Posterior vena cava (tissue), 2 donors: ENCODE measurements at regions not wholly inside any gene's neighbourhood (a gene's known extent, or its start where the extent isn't known, plus 50 kb on each side); places are given as distances from the start of the nearest gene placed in this dataset.
A peak's percentile ranks its signal among the peaks of the same experiment; 100 is the strongest.

Experiments
- DNase-seq: peaks from one replicate; pipeline ENCODE4 v3.0.0-alpha.2; 2020; ENCODE audit warnings: low spot score
- intact Hi-C, 2 donors: fragments of 100-400 bp; cut with DNase I; formaldehyde crosslinking; loops; one replicate each; pipeline versions ENCODE4 v1.14.1 to v1.14.2; 2022 to 2023
- donor health status: DM: yes; HTN: yes; CAD: no.
- donor health status: DM: yes; HTN: yes; CAD: no.

DNA sequence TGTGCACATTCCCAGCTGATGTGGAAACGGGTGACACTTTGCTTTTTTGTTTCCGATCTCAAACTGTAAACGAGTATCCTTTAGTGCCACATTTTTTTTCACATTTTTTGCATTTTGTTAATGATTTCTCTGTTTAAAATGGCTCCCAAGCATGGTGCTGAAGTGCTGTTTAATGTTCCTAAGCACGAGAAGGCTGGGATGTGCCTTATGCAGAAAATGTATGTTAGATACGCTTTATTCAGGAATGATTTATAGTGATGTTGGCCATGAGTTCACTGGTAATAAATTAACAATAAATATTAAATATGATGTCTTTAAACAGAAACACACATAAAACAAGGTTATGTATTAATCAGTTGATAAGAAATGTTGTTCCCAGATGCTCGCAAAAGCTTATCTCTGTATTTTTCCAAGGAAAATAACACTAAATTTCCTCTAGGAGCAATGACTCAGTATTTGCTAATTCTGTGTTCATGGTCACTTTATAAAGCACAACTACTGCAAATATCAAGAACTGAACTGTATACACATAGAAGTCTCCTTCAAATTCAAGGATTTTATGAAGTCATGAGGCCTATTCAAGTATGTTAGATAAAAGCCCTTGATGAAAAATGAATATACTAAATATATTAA is 305.9 kb upstream of the SMIM30 start:
- intact Hi-C loops: no loop called here
- DNase-seq: no peak

DNA sequence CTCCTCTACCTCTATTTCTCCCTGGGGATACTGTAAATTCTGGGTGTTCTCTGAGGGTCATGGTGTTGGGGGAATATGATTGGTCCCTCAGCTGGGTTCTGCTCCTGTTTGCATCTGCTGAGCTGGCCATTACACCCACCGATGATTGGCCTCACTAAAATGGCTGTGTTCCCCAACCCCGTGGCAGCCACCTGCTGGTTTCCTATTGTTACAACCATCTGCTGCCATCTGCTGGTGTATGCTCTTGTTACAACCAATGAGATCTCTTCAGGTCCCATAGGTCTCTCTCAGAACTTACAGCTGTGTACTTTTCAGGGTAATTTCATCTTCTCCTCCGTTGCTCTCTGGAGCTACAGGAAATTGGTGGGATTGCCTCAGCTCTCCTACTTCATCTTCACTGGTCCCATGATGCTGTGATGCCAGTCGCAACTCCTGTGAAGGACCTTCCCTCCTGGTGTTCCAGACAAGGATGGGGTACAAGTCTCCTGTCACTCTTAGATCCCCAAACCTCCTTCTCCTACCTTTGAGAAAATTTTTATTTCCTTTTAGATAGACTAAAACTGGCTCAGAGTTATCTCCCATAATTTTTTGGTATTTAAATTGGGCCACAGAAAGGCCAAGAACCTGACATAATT is 303.5 kb upstream of the SMIM30 start:
- intact Hi-C loops: no loop called here
- DNase-seq: peak; percentile 85

DNA sequence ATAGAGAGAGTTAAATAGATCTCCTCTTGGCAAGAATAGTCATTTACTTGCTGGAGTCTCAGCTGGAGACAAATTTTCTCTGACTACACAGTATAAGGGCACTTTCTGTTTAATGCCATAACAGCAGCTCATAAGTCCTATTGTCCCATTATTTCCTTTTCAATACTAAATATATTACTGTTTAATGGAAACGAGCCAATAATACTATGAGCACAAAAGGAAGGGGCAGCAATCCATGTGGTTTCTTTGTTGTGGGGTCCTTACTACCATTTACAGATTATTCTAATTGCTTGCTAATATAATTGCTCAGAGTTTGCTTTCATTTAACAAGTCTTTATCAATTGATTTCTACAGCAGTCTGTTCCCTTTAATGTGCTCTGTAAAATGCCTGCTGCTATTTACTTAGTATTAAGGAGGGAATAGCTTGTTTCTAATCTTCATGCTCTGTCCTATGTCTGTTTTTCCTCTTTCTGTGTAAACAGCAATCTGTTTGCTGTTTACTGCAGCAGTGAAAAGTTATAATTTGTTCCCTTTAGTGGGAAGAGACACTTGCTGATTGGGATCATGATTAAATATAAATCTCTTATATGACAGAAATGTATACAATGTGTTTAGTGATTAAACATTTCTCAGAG is 296.2 kb upstream of the SMIM30 start:
- DNase-seq: no peak
- intact Hi-C loops: no loop called here

DNA sequence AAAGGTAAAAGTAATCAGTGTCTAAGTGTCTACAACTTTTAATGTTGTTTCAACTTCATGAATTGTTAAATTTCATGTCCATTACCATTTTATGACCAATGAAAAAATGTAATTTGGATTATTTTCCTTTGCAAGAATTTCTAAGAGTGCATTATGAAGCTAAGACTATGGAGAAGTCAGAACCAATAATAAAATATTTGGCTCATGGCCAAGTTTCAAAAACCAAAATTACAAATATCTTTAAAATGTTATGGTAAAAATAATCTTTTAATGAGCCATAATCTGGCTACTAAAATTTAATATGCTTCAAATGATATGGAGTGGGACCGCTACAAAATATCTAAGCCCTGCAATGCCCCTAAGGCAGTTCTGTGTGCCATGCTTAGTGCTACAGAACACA is 294.1 kb upstream of the SMIM30 start:
- intact Hi-C loops: no loop called here

DNA sequence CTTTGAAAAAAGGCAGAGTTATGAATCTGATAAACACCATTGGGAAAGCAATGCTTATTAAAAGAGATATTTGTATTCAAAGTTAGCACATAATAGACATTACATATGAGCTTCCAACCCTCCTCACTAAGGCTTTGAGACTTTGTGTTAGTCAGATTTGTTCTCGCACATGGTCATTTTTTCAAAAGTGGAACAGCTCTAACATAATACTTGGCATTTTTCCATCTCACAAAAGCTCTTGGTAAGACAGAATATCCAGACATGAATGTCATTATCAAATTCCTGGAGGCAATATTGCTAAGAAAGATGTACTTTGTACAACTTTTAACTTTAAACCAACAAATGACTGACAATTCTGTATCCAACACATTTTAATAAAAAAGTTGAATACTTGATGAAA is 292.4 kb upstream of the SMIM30 start:
- DNase-seq: no peak
- intact Hi-C loops: no loop called here

More for the DNA sequence above, 294.1 kb upstream of the SMIM30 start:
- no peak for DNase-seq

DNA sequence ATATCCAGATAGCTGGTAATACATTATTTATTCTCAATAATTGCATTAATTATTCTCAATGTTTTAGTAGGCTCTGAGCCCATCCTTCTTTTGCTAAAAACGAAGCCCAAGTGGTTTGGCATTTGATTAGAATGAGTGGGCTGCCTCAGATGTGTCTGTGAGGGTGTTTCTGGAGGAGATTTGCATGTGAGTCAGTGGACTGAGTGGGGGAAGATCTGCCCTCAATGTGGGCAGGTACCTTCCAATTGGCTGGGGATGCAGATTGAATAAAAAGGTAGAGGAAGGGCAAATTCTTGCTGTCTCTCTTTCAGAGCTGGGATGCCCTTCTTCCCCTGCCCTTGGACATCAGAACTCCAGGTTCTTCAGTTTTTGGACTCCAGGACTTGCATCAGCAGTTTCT is 290.6 kb upstream of the SMIM30 start:
- DNase-seq: no peak
- intact Hi-C loops: no loop called here

DNA sequence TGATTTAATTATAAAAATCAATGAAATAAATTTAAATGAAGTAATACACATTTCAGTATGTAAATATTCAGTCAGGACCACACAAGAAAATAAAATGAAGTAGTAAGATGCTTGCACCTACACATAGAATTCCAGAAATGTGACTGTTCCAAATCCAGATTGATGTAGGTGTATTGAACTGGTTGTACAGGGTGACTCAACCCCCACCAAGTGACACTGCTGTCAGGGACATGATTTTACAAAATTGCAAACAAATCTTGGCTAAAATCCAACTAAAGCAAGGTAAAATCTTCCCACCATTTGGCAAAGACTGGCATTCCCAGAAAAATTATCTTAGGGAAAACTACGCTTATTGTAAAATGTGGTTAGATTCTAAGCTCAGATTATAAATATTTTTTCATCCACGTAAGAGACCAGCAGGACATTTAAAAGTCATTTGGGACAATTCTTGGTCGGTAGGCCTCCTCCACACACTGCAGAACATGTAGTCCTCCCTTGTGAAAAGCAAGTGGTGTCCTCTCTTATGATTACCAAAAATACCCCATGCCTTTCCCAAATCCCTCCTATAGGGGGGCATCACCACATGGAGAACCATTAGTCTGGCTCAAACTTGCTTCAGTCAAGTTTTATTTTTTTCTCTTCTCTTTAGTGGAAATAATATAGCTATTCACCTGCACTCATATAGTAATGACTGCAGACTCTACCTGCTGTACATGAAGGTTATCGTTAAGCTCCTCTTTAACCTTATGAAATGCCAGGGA is 287.1 kb upstream of the SMIM30 start:
- intact Hi-C loops: no loop called here
- DNase-seq: no peak

DNA sequence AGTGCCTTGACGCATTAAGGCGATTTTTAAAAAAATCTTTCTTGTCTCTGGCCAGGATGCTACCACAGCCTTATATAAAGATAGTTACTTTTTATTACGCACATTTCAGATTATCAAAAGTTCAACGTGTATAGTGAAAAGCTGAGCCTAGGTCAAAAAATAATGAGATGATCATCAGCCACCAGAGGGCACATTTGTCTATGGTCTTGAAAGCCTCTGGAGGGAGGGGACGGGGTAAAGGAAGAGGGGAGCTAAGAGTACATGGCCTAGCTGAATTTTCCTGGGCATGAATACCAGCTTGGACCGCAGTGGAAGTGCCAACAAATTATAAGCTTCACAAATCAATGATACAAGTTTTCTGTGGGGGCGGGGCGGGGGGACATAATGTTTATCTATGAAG is 285.9 kb upstream of the SMIM30 start:
- DNase-seq: no peak
- intact Hi-C loops: no loop called here

DNA sequence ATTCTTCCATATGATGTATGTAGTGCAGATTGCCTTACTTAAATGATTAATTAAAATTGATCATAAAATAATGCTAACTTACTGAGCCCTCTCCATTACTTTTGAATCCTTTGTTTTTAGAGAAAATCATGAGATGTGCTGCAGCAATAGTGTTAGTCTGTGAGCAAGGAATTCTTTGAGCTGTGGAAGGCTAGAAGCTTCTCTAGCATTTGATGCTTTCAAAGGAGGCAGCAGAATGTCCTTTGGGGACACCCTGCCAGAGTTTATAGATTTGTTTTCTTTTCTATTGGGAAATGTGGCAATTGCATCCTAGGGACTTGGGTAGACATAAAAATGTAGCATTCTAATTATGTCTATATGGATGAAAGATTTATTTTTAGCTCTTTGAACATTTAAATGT is 284.1 kb upstream of the SMIM30 start:
- intact Hi-C loops: no loop called here

DNA sequence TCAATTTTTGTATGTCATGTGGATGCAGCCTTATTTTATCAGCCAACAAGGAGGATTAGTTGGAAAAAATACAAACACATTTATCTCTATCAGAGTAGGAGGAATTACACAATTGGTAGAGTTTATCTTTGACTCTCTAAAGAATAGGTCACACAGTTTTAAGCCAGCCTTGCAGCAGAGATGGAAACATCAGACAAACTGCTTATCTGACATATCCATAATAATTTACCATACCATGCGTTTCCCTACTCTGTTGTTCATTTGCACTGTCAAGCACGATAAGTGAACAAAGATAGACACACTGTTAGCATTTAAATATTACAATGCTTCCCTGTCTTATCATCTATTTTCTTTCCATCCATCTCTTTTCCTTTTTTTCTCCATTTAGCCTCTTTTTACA is 283.7 kb upstream of the SMIM30 start:
- no peak for DNase-seq
- intact Hi-C loops: no loop called here

More for the DNA sequence above, 284.1 kb upstream of the SMIM30 start:
- DNase-seq: no peak

DNA sequence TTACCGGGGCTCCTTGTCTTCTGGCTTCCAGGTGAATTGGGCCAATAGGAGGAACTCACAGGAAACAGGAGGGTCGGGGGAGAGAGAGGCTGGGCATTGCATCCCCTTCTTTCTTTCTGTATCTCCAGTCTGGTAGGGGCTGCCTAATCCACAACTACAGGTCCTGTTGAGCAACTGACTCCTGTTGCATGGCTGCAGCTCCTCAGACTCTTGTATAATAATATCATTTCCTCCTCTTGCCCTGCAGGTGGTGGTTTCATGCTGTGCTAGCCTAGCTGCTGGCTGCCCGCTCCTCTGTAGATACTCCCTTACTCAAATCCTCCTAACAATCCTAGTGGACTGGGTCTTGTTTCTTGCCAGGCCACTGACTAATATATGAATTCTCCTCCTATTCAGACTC is 276.5 kb upstream of the SMIM30 start:
- no peak for DNase-seq
- intact Hi-C loops: no loop called here

DNA sequence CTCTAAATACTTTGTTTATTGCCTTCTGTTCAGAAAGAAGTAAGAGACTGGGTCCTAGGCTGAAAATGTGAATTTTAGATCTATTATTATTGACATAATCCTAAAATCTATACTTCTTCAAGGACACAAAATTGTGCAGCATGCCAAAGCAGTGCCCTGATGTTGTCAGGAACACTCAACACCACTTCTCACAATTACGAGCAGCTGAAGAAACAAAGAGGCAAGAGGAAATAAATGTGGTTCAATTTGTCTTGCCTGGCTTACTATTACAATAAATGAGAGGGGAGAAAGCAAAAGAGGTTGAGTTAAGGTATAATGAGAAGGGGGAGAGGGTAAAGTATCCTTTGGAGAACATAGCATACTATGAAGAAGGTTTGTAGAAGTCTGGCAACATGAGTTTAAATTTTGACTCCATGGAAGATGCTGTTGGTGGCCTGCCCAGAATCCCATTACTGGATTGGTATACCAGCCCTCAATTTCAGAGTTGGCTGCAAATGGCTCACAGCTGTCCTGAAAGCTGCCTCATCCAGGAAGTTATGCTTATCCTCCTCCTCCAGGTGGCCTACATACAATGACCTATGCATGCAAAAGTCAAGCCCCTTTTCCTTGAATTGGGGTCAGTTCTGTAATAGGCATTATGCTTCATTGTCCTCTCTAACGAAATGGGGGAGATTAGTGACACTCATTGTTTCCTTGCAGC is 274.6 kb upstream of the SMIM30 start:
- DNase-seq: no peak
- intact Hi-C loops: no loop called here

DNA sequence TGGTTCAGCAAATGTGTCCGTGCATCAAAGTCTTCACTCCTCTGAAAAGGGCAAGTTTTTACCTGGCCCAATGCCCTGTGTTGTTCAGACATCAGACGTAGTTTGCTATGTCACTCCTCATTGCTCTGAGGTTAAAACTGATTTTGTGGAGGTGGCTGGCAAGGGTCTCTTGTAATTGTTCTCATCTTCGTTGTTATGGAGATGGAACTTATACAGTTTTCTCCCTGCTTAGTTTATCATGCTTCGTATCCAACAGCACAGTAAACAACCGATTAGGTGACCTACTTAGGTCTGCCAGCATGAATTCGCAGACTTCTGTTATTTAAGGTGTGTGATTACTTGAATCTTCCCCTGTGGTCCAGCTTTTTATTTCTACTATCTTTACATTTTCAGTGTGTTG is 274.1 kb upstream of the SMIM30 start:
- DNase-seq: no peak
- intact Hi-C loops: no loop called here

DNA sequence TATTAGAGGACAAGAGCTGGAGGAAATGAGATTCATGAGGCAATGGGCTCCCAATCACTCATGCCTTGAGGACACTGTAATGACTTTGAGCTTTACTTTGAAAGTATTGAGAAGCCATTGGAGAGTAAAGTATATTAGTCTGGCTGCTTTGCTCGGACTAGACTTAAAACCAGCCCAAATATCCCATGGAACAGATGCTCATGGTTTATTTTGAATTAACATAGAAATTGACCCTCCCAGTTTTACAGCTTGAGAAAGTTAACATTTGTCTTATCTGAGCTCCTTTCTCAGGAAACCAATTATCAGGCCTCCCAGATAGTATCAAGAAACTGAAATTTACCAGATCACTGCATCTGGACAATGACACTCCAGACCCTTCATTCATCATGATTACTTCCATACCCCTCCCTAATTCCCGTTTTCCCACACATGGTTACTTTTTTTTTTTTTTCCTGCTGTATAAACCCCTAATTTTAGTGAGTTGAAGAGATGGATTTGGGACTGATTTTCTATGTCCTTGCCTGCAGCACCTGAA is 270.8 kb upstream of the SMIM30 start:
- no peak for DNase-seq
- intact Hi-C loops: no loop called here

DNA sequence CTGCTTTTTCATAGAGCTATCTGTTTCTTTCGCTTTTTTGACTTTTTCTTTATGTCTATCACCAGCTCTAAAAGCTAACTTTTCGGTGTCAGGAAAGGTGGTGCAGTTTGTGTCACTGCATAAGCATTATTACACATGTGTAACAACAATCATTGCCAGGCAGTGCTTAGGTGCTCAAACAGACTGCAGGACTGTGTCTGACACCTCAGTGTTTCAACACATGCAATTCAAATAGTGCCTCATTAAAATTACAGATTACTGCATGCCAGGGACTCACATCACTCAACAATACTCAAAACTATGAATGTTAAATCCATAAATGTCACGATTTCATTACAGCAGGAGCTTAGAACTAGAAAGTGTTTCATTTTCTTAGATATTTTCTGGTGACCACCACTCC is 265.3 kb upstream of the SMIM30 start:
- DNase-seq: no peak

DNA sequence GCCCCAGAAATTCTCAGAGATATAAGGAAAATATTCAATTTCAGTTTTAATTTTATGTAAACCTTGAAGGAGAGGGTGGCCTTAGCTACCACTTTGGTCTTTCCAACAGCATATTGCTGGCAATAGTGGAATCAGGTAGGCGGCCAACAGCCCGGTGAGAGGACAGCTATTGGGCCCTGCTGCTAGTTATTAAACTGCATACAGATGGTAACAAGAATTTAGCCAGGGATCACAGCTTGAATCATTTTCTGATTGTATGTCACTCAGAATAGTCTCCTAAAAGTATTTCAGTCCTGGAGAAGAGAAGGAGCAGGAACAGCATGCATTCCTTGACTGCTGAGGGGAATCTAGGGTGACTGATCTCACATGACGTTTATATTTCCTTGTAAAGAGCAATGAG is 261.4 kb upstream of the SMIM30 start:
- no peak for DNase-seq
- intact Hi-C loops: no loop called here

More for the DNA sequence above, 265.3 kb upstream of the SMIM30 start:
- intact Hi-C loops: no loop called here

DNA sequence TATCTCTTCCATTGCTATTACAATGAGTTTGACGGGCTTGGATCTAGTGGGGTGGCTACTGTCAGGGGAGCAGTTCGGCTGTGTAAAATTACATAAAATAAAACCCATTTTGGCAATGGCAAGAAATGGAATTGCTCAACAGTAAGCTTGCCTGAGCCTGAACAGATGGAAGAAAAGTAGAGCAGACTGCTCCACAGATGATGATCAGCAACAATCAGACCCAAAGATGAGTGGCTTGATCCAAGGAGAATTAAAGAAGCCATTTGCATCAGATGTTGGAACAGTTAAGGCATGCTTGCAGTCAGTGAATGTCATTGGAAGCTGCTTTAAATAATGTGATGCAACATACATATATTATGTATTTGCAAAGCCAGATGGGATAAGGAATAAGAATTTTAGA is 256.6 kb upstream of the SMIM30 start:
- intact Hi-C loops: no loop called here

DNA sequence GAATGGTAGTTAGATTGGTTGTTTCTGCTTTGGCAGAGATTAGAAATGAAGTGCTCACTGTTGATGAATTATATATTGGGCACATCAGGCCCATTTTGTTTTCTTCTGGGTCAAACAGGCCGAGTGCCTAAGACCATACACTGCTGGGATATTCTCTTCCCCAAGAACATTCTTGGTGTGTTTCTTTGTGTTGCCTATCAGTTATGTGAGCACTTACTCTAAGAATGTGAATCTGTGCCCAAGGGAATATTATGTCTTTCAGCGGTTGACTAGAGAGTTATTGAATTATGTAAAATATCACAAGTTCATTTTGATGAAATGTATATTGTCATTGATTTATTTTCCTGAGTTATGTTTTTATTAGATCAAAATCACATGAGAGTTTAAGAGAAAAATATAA is 255.5 kb upstream of the SMIM30 start:
- intact Hi-C loops: no loop called here
- DNase-seq: no peak

More for the DNA sequence above, 256.6 kb upstream of the SMIM30 start:
- no peak for DNase-seq

DNA sequence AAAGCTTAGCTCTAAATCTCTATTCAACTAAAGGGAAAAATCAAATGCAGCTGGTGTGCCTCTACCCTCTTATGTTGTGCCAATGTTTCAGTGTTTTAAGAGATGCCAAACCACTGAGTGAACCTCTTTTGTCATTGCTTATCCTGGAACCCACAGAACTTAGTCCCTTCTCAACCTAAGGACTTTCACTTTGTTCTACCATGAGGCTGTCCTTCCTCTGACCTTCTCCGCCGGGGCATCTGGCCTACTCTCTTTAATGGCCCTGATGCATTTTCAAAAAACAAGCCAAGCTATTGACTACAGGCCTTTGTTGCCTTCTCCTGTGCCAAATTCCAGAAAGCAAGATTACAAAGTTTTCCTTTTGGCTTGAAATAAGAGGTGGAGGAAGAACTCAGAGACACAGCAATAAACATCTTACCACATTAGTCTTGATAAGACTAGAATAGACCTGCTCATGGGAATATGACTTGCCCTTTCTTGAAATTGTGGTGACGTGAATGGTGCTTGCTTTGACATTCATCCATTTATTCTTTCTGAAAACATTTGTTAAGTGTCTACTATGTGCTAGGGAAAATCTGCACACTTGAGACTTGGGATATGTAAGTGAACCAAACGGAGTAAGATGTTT is 253.2 kb upstream of the SMIM30 start:
- intact Hi-C loops: no loop called here
- no peak for DNase-seq
